OCI-LY1 (cell line): ENCODE measurements at regions not wholly inside any gene's neighbourhood (a gene's known extent, or its start where the extent isn't known, plus 50 kb on each side); places are given as distances from the start of the nearest gene placed in this dataset.

Experiments used
- H2AFZ ChIP-seq: fragments of 200-600 bp; sonication (generic), shearing (Covaris generic); 2 replicates; pipeline ENCODE4 v1.6.0; 2014; ENCODE audit warnings: antibody characterized with exemption, mild to moderate bottlenecking, low read length
- H3F3A ChIP-seq: fragments of 200-600 bp; sonication (generic), shearing (Covaris generic); 2 replicates; pipeline ENCODE4 v1.6.0; 2014; ENCODE audit warnings: mild to moderate bottlenecking, antibody characterized with exemption, low read length, moderate library complexity; ENCODE audit not compliant: insufficient read depth
- H3K27ac ChIP-seq: fragments of 200-600 bp; sonication (generic); 2 replicates; pipeline ENCODE4 v1.5.1; 2014; ENCODE audit warnings: low read length, mixed run types, mild to moderate bottlenecking, low read depth; ENCODE audit not compliant: poor library complexity, severe bottlenecking
- H3K27me3 ChIP-seq: fragments of 200-600 bp; sonication (generic); 2 replicates; pipeline ENCODE4 v1.6.0; 2014; ENCODE audit warnings: antibody characterized with exemption, mild to moderate bottlenecking, low read length, moderate library complexity; ENCODE audit not compliant: insufficient read depth
- H3K36me3 ChIP-seq: fragments of 200-600 bp; sonication (generic); 2 replicates; pipeline ENCODE4 v1.6.1; 2014; ENCODE audit warnings: mild to moderate bottlenecking, antibody characterized with exemption, low read length, moderate library complexity, mixed read lengths; ENCODE audit not compliant: insufficient read depth
- H3K4me1 ChIP-seq: fragments of 200-600 bp; sonication (generic); 2 replicates; pipeline ENCODE4 v1.5.1; 2014; ENCODE audit warnings: mild to moderate bottlenecking, low read length, moderate library complexity; ENCODE audit not compliant: insufficient read depth, severe bottlenecking
- H3K4me2 ChIP-seq: fragments of 200-600 bp; sonication (generic), shearing (Covaris generic); 2 replicates; pipeline ENCODE4 v1.6.1; 2014; ENCODE audit warnings: low read length
- H3K4me3 ChIP-seq: fragments of 200-600 bp; sonication (generic); 2 replicates; pipeline ENCODE4 v1.5.1; 2014; ENCODE audit warnings: low read length, low read depth, mild to moderate bottlenecking, mixed read lengths; ENCODE audit not compliant: poor library complexity, severe bottlenecking
- H3K79me2 ChIP-seq: fragments of 200-600 bp; shearing (Covaris generic); 2 replicates; pipeline ENCODE4 v1.6.1; 2016; ENCODE audit warnings: mixed run types, low read length, mixed read lengths; ENCODE audit not compliant: insufficient read depth
- H3K9ac ChIP-seq: fragments of 200-600 bp; sonication (generic), shearing (Covaris generic); 2 replicates; pipeline ENCODE4 v1.6.1; 2014; ENCODE audit warnings: mild to moderate bottlenecking, low read length, mixed read lengths
- H3K9me2 ChIP-seq: fragments of 200-600 bp; sonication (generic), shearing (Covaris generic); 2 replicates; pipeline ENCODE4 v1.6.1; 2014; ENCODE audit warnings: low read depth, mild to moderate bottlenecking, low read length, mixed read lengths
- H3K9me3 ChIP-seq: fragments of 200-600 bp; shearing (Covaris generic); 2 replicates; pipeline ENCODE4 v1.6.1; 2014; ENCODE audit warnings: low read length, mixed read lengths
- H4K20me1 ChIP-seq: fragments of 200-600 bp; sonication (generic), shearing (Covaris generic); 2 replicates; pipeline ENCODE4 v1.6.0; 2016; ENCODE audit warnings: mild to moderate bottlenecking, low read length; ENCODE audit not compliant: insufficient read depth
- CTCF ChIP-seq: fragments of 200-600 bp; sonication (generic), shearing (Covaris generic); IDR thresholded peaks from 2 replicates; pipeline ENCODE4 v1.5.1; 2017; ENCODE audit warnings: mild to moderate bottlenecking, antibody characterized with exemption, low read length, moderate library complexity, mixed read lengths
- EZH2 ChIP-seq: fragments of 200-600 bp; sonication (generic), shearing (Covaris generic); IDR thresholded peaks from 2 replicates; pipeline ENCODE4 v1.8.0; 2017; ENCODE audit warnings: borderline replicate concordance, mixed run types, mild to moderate bottlenecking, antibody characterized with exemption, low read length, moderate library complexity, mixed read lengths

GRCh38 chr22:48320683-48321451 lies 1506.8 kb downstream of the BRD1 start:
- no peaks in the 10 kb centered on the region for H3K4me1 ChIP-seq
- peaks cover 4% of the 10 kb centered on the region; the same call in 1 of the 2 replicates for H3K9me3 ChIP-seq
- H3K9me2 ChIP-seq = no peaks in the 10 kb centered on the region
- no peaks in the 10 kb centered on the region for H3F3A ChIP-seq
- H3K27ac ChIP-seq = no peak overlapping the region
- H4K20me1 ChIP-seq = no peaks in the 10 kb centered on the region
- H3K4me3 ChIP-seq = no peak overlapping the region
- H3K9ac ChIP-seq = no peak overlapping the region
- H2AFZ ChIP-seq = no peak overlapping the region
- no peaks in the 10 kb centered on the region for H3K79me2 ChIP-seq
- H3K4me2 ChIP-seq = no peak overlapping the region
- peaks cover 14% of the 10 kb centered on the region; the same call in 1 of the 2 replicates for H3K27me3 ChIP-seq
- TF ChIP-seq CTCF = no peak
- TF ChIP-seq EZH2 = no peak
- H3K36me3 ChIP-seq = no peaks in the 10 kb centered on the region; the same call in 1 of the 2 replicates

- H3K36me3 ChIP-seq = no peaks in the 10 kb centered on the region; the same call in 1 of the 2 replicates
Observed at GRCh38 chr22:48320048-48320682, 1507.5 kb downstream of the BRD1 start.

More at GRCh38 chr22:48320048-48320682, 1507.5 kb downstream of the BRD1 start:
- no peak for TF ChIP-seq EZH2
- TF ChIP-seq CTCF = no peak
- Histone ChIP-seq H3K79me2 (no peaks in the 10 kb centered on the region), H3F3A (no peaks in the 10 kb centered on the region), H3K4me2 (no peak overlapping the region), H2AFZ (no peak overlapping the region), H4K20me1 (no peaks in the 10 kb centered on the region), H3K27ac (no peak overlapping the region), H3K4me3 (no peak overlapping the region), H3K9ac (no peak overlapping the region), H3K9me3 (peaks cover 4% of the 10 kb centered on the region; the same call in 1 of the 2 replicates), H3K4me1 (no peaks in the 10 kb centered on the region), H3K27me3 (peaks cover 10% of the 10 kb centered on the region; the same call in 1 of the 2 replicates), H3K9me2 (no peaks in the 10 kb centered on the region)
